ENCODE measurements at regions not wholly inside any gene's neighbourhood (a gene's known extent, or its start where the extent isn't known, plus 50 kb on each side); places are given as distances from the start of the nearest gene placed in this dataset.
"Not testable (repeated sequence)": the region's sequence is repeated elsewhere in the genome, so short reads cannot be mapped to it uniquely, and the experiment has no call there.

- DNase-seq: not testable (repeated sequence)
These were observed 771.5 kb upstream of the CDH18 start for GRCh38 chr5:20759459-20759858.

- not testable (repeated sequence) for DNase-seq
These were observed 764.2 kb upstream of the CDH18 start for GRCh38 chr5:20752179-20752578.

- DNase-seq: not testable (repeated sequence)
These were observed 747.7 kb upstream of the CDH18 start for GRCh38 chr5:20735715-20736114.

GRCh38 chr5:20732223-20732622 lies 744.2 kb upstream of the CDH18 start:
- DNase-seq: not testable (repeated sequence)

GRCh38 chr5:20721286-20721685 lies 733.3 kb upstream of the CDH18 start:
- DNase-seq: not testable (repeated sequence)

- DNase-seq: not testable (repeated sequence)
These were observed 723.6 kb upstream of the CDH18 start for GRCh38 chr5:20711520-20712155.

GRCh38 chr5:20707634-20708033 lies 719.6 kb upstream of the CDH18 start:
- DNase-seq: not testable (repeated sequence)

GRCh38 chr5:20694121-20694520 lies 706.1 kb upstream of the CDH18 start:
- no peak for DNase-seq

GRCh38 chr5:20692913-20693312 lies 704.9 kb upstream of the CDH18 start:
- DNase-seq: no peak

- no peak for DNase-seq
These were observed 695.4 kb upstream of the CDH18 start for GRCh38 chr5:20683241-20683940.

GRCh38 chr5:20680718-20681302 lies 692.8 kb upstream of the CDH18 start:
- DNase-seq: no peak

GRCh38 chr5:20678814-20679298 lies 690.9 kb upstream of the CDH18 start:
- DNase-seq: no peak

- no peak for DNase-seq
These were observed 690.4 kb upstream of the CDH18 start for GRCh38 chr5:20678386-20678785.

GRCh38 chr5:20660588-20660987 lies 672.6 kb upstream of the CDH18 start:
- no peak for DNase-seq

- no peak for DNase-seq
These were observed 668.3 kb upstream of the CDH18 start for GRCh38 chr5:20656262-20656661.

- no peak for DNase-seq
These were observed 667.2 kb upstream of the CDH18 start for GRCh38 chr5:20655211-20655610.

GRCh38 chr5:20654746-20655145 lies 666.7 kb upstream of the CDH18 start:
- no peak for DNase-seq

- no peak for DNase-seq
These were observed 666.0 kb upstream of the CDH18 start for GRCh38 chr5:20654033-20654432.

GRCh38 chr5:20649966-20650365 lies 662.0 kb upstream of the CDH18 start:
- DNase-seq: no peak

- DNase-seq: no peak
These were observed 661.0 kb upstream of the CDH18 start for GRCh38 chr5:20648981-20649380.

GRCh38 chr5:20636686-20637085 lies 648.7 kb upstream of the CDH18 start:
- DNase-seq: no peak

GRCh38 chr5:20619591-20619990 lies 631.6 kb upstream of the CDH18 start:
- DNase-seq: no peak

GRCh38 chr5:20618340-20618739 lies 630.3 kb upstream of the CDH18 start:
- DNase-seq: no peak

- no peak for DNase-seq
These were observed 629.8 kb upstream of the CDH18 start for GRCh38 chr5:20617841-20618240.
